Stomach smooth muscle (tissue), 2 donors: ENCODE measurements at regions not wholly inside any gene's neighbourhood (a gene's known extent, or its start where the extent isn't known, plus 50 kb on each side); places are given as distances from the start of the nearest gene placed in this dataset.

Experiments used
- H3K27ac ChIP-seq: one replicate; pipeline ENCODE4 v1.7.0; 2013; ENCODE audit warnings: mild to moderate bottlenecking, low read length, inconsistent platforms
- H3K27me3 ChIP-seq, 2 donors: one replicate each; pipeline ENCODE4 v1.7.0; 2013; ENCODE audit warnings: low read length in 2 of 2; ENCODE audit not compliant: insufficient read depth in 2 of 2, control insufficient read depth in 1 of 2
- H3K36me3 ChIP-seq, 2 donors: one replicate each; pipeline ENCODE4 v1.7.0; 2013; ENCODE audit warnings: low read length in 2 of 2; ENCODE audit not compliant: control insufficient read depth in 2 of 2, insufficient read depth in 2 of 2
- H3K4me1 ChIP-seq: one replicate; pipeline ENCODE4 v1.7.0; 2013; ENCODE audit warnings: low read length; ENCODE audit not compliant: control insufficient read depth, insufficient read depth
- H3K4me3 ChIP-seq, 2 donors: one replicate each; pipeline ENCODE4 v1.7.0; 2013; ENCODE audit warnings: low read length in 2 of 2
- H3K9ac ChIP-seq, 2 donors: one replicate each; pipeline ENCODE4 v1.7.0; 2013; ENCODE audit warnings: low read length in 2 of 2, mild to moderate bottlenecking in 1 of 2
- H3K9me3 ChIP-seq, 2 donors: one replicate each; pipeline ENCODE4 v1.7.0; 2013; ENCODE audit warnings: low read length in 2 of 2; ENCODE audit not compliant: control insufficient read depth in 2 of 2
- donor health status: healthy.
- donor health status: Pancreatic carcinoma.

GRCh38 chr13:108525827-108526226, 103.6 kb upstream of the MYO16 start:
- H3K4me3 ChIP-seq, result no peak overlapping the region
- no peaks in the 10 kb centered on the region for H3K36me3 ChIP-seq
- no peak overlapping the region for H3K27ac ChIP-seq

GRCh38 chr13:108526286-108526685, 103.1 kb upstream of the MYO16 start:
- no peaks in the 10 kb centered on the region for H3K4me1 ChIP-seq
- H3K9me3 ChIP-seq, result no peaks in the 10 kb centered on the region
- no peak overlapping the region for H3K4me3 ChIP-seq
- no peak overlapping the region for H3K9ac ChIP-seq
- H3K27me3 ChIP-seq, result no peaks in the 10 kb centered on the region
- no peak overlapping the region for H3K27ac ChIP-seq
- no peaks in the 10 kb centered on the region for H3K36me3 ChIP-seq

More at GRCh38 chr13:108525827-108526226, 103.6 kb upstream of the MYO16 start:
- H3K4me1 ChIP-seq, result no peaks in the 10 kb centered on the region
- H3K27me3 ChIP-seq, result no peaks in the 10 kb centered on the region
- no peaks in the 10 kb centered on the region for H3K9me3 ChIP-seq
- H3K9ac ChIP-seq, result no peak overlapping the region

DNA sequence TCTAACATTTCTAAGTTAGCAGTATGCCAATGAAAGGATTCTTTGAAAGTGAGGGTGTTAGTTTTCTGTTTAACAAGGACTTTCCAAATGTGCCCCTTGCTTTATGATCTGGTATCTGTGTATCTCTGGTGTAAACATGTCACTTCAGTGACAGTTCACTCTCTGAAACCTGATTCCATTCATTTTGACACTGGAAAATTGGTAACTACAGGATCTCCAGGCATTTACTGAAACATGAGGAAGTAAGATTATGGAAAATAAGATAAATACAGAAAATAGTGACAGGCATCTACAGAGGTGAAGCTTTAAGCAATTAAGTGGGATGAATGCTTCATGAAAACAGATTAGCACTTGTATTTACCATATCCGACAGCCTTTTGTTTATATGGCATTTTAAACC, 101.6 kb upstream of the MYO16 start:
- Histone ChIP-seq H3K36me3 (no peaks in the 10 kb centered on the region), H3K9ac (no peak overlapping the region), H3K9me3 (no peaks in the 10 kb centered on the region), H3K27me3 (no peaks in the 10 kb centered on the region), H3K4me3 (no peak overlapping the region), H3K4me1 (no peaks in the 10 kb centered on the region), H3K27ac (no peak overlapping the region)

DNA sequence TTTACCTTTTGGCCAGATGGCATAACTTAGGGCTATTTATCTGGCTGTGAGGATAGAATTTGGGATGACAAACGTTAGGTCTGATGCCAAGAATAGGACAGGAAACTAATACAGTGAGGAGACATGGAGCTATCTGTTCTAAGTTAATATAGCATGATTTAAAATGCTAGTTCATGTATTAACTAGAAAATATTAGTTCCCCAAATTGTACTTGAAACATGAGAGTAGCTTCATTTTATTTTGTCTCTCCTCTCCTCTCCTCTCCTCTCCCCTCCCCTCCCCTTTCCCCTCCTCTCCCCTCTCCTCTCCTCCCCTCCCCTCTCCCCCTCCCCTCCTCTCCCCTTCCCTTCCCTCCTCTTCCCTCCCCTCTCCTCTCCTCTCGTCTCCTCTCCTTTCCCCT, 101.1 kb upstream of the MYO16 start:
- no peaks in the 10 kb centered on the region for H3K4me1 ChIP-seq
- H3K27me3 ChIP-seq, result no peaks in the 10 kb centered on the region
- H3K4me3 ChIP-seq, result no peak overlapping the region
- H3K36me3 ChIP-seq, result no peaks in the 10 kb centered on the region
- no peaks in the 10 kb centered on the region for H3K9me3 ChIP-seq
- no peak overlapping the region for H3K9ac ChIP-seq
- no peak overlapping the region for H3K27ac ChIP-seq

- Histone ChIP-seq H3K36me3 (no peaks in the 10 kb centered on the region), H3K9ac (no peak overlapping the region), H3K27ac (no peak overlapping the region), H3K4me3 (no peak overlapping the region), H3K4me1 (no peaks in the 10 kb centered on the region), H3K27me3 (no peaks in the 10 kb centered on the region), H3K9me3 (no peaks in the 10 kb centered on the region)
Observed at GRCh38 chr13:108533842-108534241, 95.6 kb upstream of the MYO16 start.

DNA sequence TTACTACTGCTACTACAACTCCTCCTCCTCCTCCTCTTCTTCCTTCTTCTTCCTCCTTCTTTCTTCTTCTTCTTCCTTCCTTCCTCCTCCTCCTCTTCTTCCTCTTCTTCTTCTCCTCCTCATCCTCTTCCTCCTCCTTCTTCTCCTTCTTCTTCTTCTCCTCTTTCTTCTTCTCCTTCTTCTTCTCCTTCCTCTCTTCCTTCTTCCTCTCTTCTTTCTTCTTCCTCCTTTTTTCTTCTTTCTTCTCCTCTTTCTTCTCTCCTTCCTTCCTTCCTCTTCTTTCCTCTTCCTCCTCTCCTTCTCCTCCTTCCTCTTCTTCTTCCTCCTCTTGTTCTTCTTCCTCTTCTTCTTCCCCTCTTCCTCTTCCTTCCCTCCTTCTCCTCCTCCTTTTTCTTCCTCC, 94.7 kb upstream of the MYO16 start:
- Histone ChIP-seq H3K9ac (no peak overlapping the region), H3K4me1 (no peaks in the 10 kb centered on the region), H3K9me3 (no peaks in the 10 kb centered on the region), H3K27me3 (no peaks in the 10 kb centered on the region), H3K27ac (no peak overlapping the region), H3K4me3 (no peak overlapping the region), H3K36me3 (no peaks in the 10 kb centered on the region)

GRCh38 chr13:108549934-108550333, 79.5 kb upstream of the MYO16 start:
- Histone ChIP-seq H3K4me1 (no peaks in the 10 kb centered on the region), H3K9ac (no peak overlapping the region), H3K9me3 (peaks cover 0 to 4% of the 10 kb centered on the region in 2 donors), H3K4me3 (no peak overlapping the region), H3K36me3 (no peaks in the 10 kb centered on the region), H3K27ac (no peak overlapping the region), H3K27me3 (no peaks in the 10 kb centered on the region)

GRCh38 chr13:108551674-108552073, 77.7 kb upstream of the MYO16 start:
- peaks cover 0 to 4% of the 10 kb centered on the region in 2 donors for H3K9me3 ChIP-seq
- no peaks in the 10 kb centered on the region for H3K27me3 ChIP-seq
- no peak overlapping the region for H3K27ac ChIP-seq
- no peak overlapping the region for H3K4me3 ChIP-seq
- H3K36me3 ChIP-seq, result no peaks in the 10 kb centered on the region
- H3K4me1 ChIP-seq, result no peaks in the 10 kb centered on the region
- no peak overlapping the region for H3K9ac ChIP-seq

DNA sequence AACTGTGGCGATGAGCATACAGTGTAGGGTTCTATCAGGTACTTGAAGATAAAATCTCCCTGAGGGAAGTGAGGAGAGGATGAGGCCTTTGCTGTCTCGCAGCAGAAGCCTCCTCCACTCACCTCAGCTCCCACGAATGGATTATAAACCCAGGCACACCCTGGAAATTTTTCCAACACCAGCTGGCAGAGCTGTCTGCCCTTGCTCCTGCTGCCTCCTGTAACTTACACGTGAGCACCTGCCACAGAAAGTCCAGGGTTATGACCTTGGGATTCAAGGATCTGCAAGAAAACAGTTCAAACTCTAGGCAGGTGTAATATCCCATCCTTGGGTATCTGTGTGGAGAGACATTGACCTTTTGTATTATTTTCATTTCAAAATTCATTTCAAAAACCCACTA, 70.9 kb upstream of the MYO16 start:
- no peaks in the 10 kb centered on the region for H3K36me3 ChIP-seq
- no peak overlapping the region for H3K27ac ChIP-seq
- no peak overlapping the region for H3K9ac ChIP-seq
- H3K4me3 ChIP-seq, result no peak overlapping the region
- no peaks in the 10 kb centered on the region for H3K9me3 ChIP-seq
- no peaks in the 10 kb centered on the region for H3K4me1 ChIP-seq
- no peaks in the 10 kb centered on the region for H3K27me3 ChIP-seq

- Histone ChIP-seq H3K9me3 (no peaks in the 10 kb centered on the region), H3K27me3 (no peaks in the 10 kb centered on the region), H3K27ac (no peak overlapping the region), H3K4me3 (no peak overlapping the region), H3K36me3 (no peaks in the 10 kb centered on the region), H3K9ac (no peak overlapping the region), H3K4me1 (no peaks in the 10 kb centered on the region)
Observed at GRCh38 chr13:108560093-108560492, 69.3 kb upstream of the MYO16 start.

- no peaks in the 10 kb centered on the region for H3K36me3 ChIP-seq
- H3K4me3 ChIP-seq, result no peak overlapping the region
- no peaks in the 10 kb centered on the region for H3K4me1 ChIP-seq
- no peaks in the 10 kb centered on the region for H3K27me3 ChIP-seq
- no peaks in the 10 kb centered on the region for H3K9me3 ChIP-seq
- H3K27ac ChIP-seq, result no peak overlapping the region
- H3K9ac ChIP-seq, result no peak overlapping the region
Observed at GRCh38 chr13:108561149-108561548, 68.3 kb upstream of the MYO16 start.
